ENCODE measurements at regions not wholly inside any gene's neighbourhood (a gene's known extent, or its start where the extent isn't known, plus 50 kb on each side); places are given as distances from the start of the nearest gene placed in this dataset.

DNA sequence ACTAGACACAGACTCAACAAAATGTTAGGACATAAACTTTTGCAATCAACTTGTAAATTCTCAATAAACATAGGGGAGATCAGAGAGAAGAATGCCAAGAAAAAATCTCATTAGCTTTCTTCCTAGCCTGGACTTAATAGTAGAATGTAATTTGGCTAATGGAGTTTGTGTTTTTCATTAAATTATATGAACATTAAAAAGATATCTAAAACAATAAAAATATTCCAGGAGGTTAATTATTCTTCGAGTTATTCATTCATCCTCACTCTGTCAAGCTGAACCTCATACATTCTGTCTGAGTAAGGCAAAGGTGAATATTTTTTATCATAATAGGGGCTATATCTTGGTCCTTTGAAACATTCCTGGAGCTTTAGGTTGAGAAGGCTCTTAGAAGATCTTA, 551.9 kb upstream of the TBX3 start:
- Histone ChIP-seq H3K9me3 (replicated peaks; ENCODE audit: control insufficient read depth, insufficient read depth, low read length) (peaks cover 8% of the 10 kb centered on the region), H3K9me1 (replicated peaks; ENCODE audit: control insufficient read depth, extremely low read depth, insufficient read depth, low read length) (no peaks in the 10 kb centered on the region), H3K27ac (ENCODE audit: insufficient read depth, low read depth, low read length) (no peak overlapping the region), H3K9ac (replicated peaks; ENCODE audit: extremely low read depth, insufficient read depth, low read length) (no peak overlapping the region), H3K4me2 (ENCODE audit: insufficient read depth, low read length) (no peak overlapping the region), H3K4me3 (replicated peaks in 1 of 3; ENCODE audit: insufficient read depth in 1 of 3, low read depth in 1 of 3, low read length in 3 of 3) (no peak overlapping the region), H3K27me3 (ENCODE audit: control insufficient read depth in 2 of 2, insufficient read depth in 2 of 2, low read length in 2 of 2) (no peaks in the 10 kb centered on the region), H3K79me2 (ENCODE audit: control insufficient read depth, insufficient read depth, low read length) (no peaks in the 10 kb centered on the region), H2AFZ (ENCODE audit: low read depth, low read length) (no peak overlapping the region), H4K20me1 (replicated peaks; ENCODE audit: control insufficient read depth, extremely low read depth, insufficient read depth, low read length) (no peaks in the 10 kb centered on the region), H3K36me3 (ENCODE audit: control insufficient read depth in 2 of 2, extremely low read depth in 1 of 2, insufficient read depth in 2 of 2, low read length in 2 of 2) (no peaks in the 10 kb centered on the region), H3K4me1 (ENCODE audit: control insufficient read depth, extremely low read depth, insufficient read depth, low read length) (no peaks in the 10 kb centered on the region)
- TF ChIP-seq JUN (IDR thresholded peaks at IDR 0.05; ENCODE audit: borderline replicate concordance, insufficient read depth, insufficient read length, low read depth) (no peak), POLR2A (IDR thresholded peaks at IDR 0.05; ENCODE audit: low read depth, low read length) (no peak), GATA2 (IDR thresholded peaks at IDR 0.05; ENCODE audit: insufficient read depth, insufficient read length, low read depth, low read length) (no peak), FOS (IDR thresholded peaks at IDR 0.05; ENCODE audit: borderline replicate concordance, insufficient read depth, low read length) (no peak), EZH2 (IDR thresholded peaks at IDR 0.05; ENCODE audit: borderline replicate concordance, low read depth, low read length, severe bottlenecking) (no peak)
- ChIA-PET POLR2A (no interaction called here), CTCF (interaction anchor here (1.1 kb wide), 1 partner anchor 14 kb away, joined by 3 read pairs; no protein-coding TSS in a partner anchor)
- DNase-seq (ENCODE audit: low read depth, low spot score) (no peak), FAIRE-seq (no peak)
- intact Hi-C loops (cut with micrococcal nuclease) (no loop called here), dilution Hi-C loops (cut with MboI; ENCODE audit: extremely low pct_ligation_motif_present, low sequenced_read_pairs) (no loop called here)
- no TSS peak for BruUV-seq (replicated peaks)

DNA sequence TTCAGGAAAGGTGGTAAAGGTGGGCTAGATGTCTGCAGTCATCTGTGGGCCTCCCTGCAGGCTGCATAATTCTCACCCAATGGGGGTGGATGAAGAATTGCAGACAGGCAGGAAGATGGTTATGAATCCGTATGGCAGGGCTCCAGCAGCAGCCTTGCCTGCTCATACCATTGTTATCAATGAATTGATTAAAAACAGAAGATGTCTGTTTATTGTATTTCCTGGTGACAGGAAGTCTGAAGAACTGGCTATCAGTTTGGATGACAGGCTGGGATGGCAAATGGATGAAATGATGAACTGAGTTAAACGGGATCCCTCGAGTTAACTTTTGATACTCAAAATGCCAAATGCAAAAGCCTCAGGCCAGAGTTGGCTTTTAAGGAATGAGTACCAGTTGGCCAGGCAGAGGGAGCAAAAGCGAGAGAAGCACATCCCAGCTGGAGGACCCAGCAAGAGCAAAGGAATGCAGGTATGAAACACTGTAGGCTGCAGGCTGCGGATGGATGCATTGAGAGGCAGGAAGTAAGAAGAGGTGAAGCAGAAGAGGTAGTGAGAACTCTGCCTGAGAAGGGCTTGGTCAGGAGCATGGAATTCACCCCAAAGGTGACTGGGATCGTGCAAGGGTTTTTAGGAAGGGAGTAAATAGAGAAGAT, 550.0 kb upstream of the TBX3 start:
- no peaks in the 10 kb centered on the region for H4K20me1 ChIP-seq (replicated peaks; ENCODE audit: control insufficient read depth, extremely low read depth, insufficient read depth, low read length)
- CTCF ChIA-PET, result no interaction called here
- H3K4me3 ChIP-seq (replicated peaks in 1 of 3; ENCODE audit: insufficient read depth in 1 of 3, low read depth in 1 of 3, low read length in 3 of 3), result no peak overlapping the region
- no peaks in the 10 kb centered on the region for H3K27me3 ChIP-seq (ENCODE audit: control insufficient read depth in 2 of 2, insufficient read depth in 2 of 2, low read length in 2 of 2)
- TF ChIP-seq, protein P1, sequence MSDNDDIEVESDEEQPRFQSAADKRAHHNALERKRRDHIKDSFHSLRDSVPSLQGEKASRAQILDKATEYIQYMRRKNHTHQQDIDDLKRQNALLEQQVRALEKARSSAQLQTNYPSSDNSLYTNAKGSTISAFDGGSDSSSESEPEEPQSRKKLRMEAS (IDR thresholded peaks at IDR 0.05; ENCODE audit: insufficient read depth, insufficient read length), result no peak
- TF ChIP-seq GATA2 (IDR thresholded peaks at IDR 0.05; ENCODE audit: insufficient read depth, insufficient read length, low read depth, low read length) (no peak), JUN (IDR thresholded peaks at IDR 0.05; ENCODE audit: borderline replicate concordance, insufficient read depth, insufficient read length, low read depth) (no peak), FOS (IDR thresholded peaks at IDR 0.05; ENCODE audit: borderline replicate concordance, insufficient read depth, low read length) (no peak), POLR2A (IDR thresholded peaks at IDR 0.05; ENCODE audit: low read depth, low read length) (no peak), MYC (IDR thresholded peaks at IDR 0.05; ENCODE audit: low read depth, low read length) (no peak), EZH2 (IDR thresholded peaks at IDR 0.05; ENCODE audit: borderline replicate concordance, low read depth, low read length, severe bottlenecking) (no peak), POLR2AphosphoS5 (IDR thresholded peaks at IDR 0.05; ENCODE audit: insufficient read depth, low read depth, low read length) (no peak)
- TF ChIP-seq, protein P2, sequence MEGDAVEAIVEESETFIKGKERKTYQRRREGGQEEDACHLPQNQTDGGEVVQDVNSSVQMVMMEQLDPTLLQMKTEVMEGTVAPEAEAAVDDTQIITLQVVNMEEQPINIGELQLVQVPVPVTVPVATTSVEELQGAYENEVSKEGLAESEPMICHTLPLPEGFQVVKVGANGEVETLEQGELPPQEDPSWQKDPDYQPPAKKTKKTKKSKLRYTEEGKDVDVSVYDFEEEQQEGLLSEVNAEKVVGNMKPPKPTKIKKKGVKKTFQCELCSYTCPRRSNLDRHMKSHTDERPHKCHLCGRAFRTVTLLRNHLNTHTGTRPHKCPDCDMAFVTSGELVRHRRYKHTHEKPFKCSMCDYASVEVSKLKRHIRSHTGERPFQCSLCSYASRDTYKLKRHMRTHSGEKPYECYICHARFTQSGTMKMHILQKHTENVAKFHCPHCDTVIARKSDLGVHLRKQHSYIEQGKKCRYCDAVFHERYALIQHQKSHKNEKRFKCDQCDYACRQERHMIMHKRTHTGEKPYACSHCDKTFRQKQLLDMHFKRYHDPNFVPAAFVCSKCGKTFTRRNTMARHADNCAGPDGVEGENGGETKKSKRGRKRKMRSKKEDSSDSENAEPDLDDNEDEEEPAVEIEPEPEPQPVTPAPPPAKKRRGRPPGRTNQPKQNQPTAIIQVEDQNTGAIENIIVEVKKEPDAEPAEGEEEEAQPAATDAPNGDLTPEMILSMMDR (IDR thresholded peaks at IDR 0.05; ENCODE audit: extremely low read depth in 1 of 2, insufficient read depth in 1 of 2, low read depth in 1 of 2, low read length in 2 of 2), result no peak
- POLR2A ChIA-PET, result no interaction called here
- dilution Hi-C loops (cut with MboI; ENCODE audit: extremely low pct_ligation_motif_present, low sequenced_read_pairs), result no loop called here
- no peaks in the 10 kb centered on the region for H3K79me2 ChIP-seq (ENCODE audit: control insufficient read depth, insufficient read depth, low read length)
- no TSS peak for BruUV-seq (replicated peaks)
- no peaks in the 10 kb centered on the region for H3K36me3 ChIP-seq (ENCODE audit: control insufficient read depth in 2 of 2, extremely low read depth in 1 of 2, insufficient read depth in 2 of 2, low read length in 2 of 2)
- no peak overlapping the region for H3K9ac ChIP-seq (replicated peaks; ENCODE audit: extremely low read depth, insufficient read depth, low read length)
- H3K9me3 ChIP-seq (replicated peaks; ENCODE audit: control insufficient read depth, insufficient read depth, low read length), result peaks cover 8% of the 10 kb centered on the region
- intact Hi-C loops (cut with micrococcal nuclease), result no loop called here
- no peaks in the 10 kb centered on the region for H3K4me1 ChIP-seq (ENCODE audit: control insufficient read depth, extremely low read depth, insufficient read depth, low read length)
- FAIRE-seq (no peak), DNase-seq (ENCODE audit: low read depth, low spot score) (no peak)
- H3K4me2 ChIP-seq (ENCODE audit: insufficient read depth, low read length), result no peak overlapping the region
- no peaks in the 10 kb centered on the region for H3K9me1 ChIP-seq (replicated peaks; ENCODE audit: control insufficient read depth, extremely low read depth, insufficient read depth, low read length)
- no peak overlapping the region for H3K27ac ChIP-seq (ENCODE audit: insufficient read depth, low read depth, low read length)
- no peak overlapping the region for H2AFZ ChIP-seq (ENCODE audit: low read depth, low read length)

Measured in endothelial cell of umbilical vein (primary cell).